Lung microvascular endothelial cell (primary cell): ENCODE measurements at regions not wholly inside any gene's neighbourhood (a gene's known extent, or its start where the extent isn't known, plus 50 kb on each side); places are given as distances from the start of the nearest gene placed in this dataset.

Experiments
- DNase-seq, 2 donors: peaks; one replicate each; pipeline versions ENCODE4 v3.0.0 to v3.0.0-alpha.2; 2010; ENCODE audit warnings: low read depth in 2 of 2

DNA sequence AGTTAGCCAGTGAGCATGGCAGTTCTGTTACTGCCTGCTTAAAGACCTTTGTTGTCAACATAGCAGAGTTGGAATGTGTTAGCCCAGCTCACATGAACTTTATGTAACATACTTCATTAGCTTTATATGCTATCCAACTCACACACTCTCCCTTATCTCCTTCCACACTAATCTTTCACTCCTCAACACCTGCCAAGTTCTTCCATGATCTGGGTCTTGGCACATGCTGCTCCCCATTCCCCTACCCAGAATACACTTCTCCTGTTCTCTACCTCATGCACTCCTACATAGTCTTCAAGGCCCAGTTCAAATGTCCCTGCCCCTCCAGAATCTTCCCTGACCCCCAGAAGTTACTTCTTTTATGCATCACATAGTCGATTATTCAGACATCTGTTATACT, 179.3 kb downstream of the KATNAL1 start:
- DNase-seq, result no peak

- DNase-seq, result no peak
Measured at GRCh38 chr13:30126903-30127428, 180.4 kb downstream of the KATNAL1 start.

GRCh38 chr13:30125422-30126073, 181.8 kb downstream of the KATNAL1 start:
- DNase-seq, result peak in 1 of 2 donors; percentile 23

DNA sequence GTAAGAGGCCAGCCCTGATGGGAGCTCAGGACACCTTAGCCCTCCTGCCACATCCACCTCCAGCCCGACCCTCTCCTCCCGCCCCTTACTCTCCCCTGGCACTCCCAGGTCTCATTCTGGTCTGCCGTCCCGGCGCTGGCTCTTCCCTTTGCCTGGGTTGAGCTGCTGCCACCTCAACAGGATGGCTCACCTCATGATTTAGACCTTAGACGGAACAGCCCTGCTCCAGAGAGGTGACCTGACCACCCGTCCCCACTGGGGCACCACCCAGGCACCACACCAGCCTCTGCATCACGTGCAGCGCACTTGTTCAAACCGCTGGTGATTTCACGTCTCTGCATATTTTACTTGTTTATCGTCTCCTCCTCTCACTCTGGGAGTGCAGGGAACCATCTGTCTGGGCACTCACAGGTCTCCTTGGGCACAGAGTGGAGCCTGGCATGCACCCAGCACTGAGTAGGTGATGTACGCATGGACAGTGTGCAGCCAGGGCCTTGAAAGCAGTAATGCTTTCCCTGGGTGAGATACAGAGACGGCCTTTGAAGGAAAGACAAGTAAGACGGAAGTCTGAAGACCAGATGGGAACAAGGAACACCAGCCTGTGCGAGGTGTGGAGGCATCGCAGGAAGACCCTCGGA, 183.1 kb downstream of the KATNAL1 start:
- DNase-seq, result no peak

- DNase-seq, result no peak
Measured at GRCh38 chr13:30123575-30123974, 183.8 kb downstream of the KATNAL1 start.

GRCh38 chr13:30121666-30122065, 185.7 kb downstream of the KATNAL1 start:
- no peak for DNase-seq

DNA sequence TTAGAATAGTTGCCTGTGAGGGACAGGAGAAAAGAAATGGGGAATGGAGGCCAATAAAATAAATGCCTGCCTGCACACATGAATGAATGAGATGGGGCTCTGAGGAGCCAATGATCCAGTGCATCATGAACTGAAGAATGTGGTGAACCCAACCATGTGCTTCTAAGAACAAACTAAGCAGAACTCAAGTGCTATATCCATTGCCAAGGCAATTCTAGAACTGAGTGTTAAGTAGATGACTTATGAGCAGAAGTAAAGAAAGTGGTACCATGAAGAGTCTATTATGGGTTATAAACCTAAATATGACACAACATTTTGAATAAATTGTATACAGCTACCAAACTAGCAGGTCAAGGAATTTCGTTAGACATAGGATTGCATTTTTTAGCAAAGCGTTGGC, 186.1 kb downstream of the KATNAL1 start:
- no peak for DNase-seq

DNA sequence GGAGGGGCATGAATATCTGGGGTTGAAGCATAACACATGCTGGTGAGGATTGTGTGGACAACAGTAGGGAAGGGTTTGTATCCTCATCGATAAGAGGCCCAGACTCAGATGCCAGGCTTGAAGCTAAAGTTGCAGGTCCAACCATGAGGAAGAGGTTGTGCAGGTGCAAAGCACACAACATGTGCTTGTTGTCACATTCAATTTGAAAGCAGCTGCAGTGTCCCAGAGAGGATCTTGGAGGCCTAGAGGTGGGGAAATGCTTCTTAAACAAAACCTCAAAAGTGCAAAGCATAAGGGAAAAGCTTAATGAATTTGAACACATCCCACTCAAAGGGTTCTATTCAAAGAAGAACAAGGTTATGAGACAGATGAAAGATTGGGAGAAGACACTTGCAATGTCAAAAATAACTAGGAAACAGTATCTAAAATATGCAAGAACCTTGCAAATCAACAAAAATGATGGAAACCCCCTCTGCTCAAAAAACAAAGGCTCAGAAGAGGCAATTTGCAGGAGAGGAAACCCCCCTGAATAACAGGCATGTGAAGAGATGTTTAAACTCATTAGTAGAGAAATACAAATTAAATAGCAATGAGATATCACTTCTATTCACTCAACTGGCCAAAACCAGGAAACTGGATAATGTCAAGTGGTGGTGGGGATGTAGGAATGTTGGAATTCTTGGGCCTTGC, 187.1 kb downstream of the KATNAL1 start:
- no peak for DNase-seq

DNA sequence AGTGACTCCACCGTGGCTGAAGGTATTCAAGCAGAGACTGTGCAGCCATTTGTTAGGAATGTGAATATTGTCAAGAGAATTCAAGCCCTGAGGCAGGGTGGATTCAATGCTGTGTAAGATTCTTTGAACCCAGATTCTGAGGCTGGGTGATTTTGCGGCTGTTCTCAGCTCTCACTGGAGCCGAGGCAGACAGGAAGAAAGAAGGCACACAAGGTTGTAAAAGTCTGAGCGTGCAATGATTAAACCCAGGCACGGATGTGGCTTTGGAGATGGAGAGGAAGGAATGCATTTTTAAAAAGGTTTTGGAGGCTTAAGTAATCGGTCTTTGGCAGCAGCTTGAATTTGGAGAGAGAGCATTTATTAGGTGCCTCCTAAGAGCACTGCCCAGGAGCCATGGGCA, 187.9 kb downstream of the KATNAL1 start:
- DNase-seq, result no peak

DNA sequence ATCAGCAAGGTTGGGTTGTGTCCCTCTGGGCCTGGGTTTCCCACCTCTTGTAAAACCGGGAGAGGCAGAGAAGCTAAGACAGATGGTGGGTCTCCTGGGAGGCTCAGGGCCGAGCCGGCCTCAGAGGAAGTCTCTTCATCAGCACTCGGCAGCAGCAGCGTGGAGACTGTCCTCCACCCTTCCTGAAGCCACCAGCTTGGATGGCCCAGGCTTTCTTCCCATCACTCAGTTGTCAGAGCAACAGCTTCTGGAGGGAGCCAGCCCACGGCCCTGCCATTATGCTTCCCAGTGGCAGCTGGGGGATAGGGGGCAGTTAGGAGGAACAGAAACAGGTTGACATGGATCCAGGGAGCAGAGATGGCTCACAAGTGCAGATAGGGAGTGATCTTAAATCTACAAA, 191.0 kb downstream of the KATNAL1 start:
- no peak for DNase-seq

DNA sequence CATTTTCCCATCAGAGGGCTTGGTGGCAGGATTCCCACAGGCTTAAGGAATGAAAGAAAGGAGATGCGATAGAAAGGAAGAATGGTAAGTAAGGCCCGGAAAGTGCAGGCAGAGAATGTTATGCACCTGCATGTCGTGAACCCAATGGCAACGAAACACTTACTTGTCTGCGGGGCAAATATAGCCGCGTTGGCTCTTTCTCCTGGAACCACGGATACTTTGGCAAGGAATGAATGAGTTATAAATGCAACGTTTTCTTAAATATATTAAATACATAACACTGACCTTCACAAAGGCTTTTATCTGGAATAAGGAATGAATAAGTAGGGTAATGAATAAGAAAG, 192.1 kb downstream of the KATNAL1 start:
- DNase-seq, result no peak

DNA sequence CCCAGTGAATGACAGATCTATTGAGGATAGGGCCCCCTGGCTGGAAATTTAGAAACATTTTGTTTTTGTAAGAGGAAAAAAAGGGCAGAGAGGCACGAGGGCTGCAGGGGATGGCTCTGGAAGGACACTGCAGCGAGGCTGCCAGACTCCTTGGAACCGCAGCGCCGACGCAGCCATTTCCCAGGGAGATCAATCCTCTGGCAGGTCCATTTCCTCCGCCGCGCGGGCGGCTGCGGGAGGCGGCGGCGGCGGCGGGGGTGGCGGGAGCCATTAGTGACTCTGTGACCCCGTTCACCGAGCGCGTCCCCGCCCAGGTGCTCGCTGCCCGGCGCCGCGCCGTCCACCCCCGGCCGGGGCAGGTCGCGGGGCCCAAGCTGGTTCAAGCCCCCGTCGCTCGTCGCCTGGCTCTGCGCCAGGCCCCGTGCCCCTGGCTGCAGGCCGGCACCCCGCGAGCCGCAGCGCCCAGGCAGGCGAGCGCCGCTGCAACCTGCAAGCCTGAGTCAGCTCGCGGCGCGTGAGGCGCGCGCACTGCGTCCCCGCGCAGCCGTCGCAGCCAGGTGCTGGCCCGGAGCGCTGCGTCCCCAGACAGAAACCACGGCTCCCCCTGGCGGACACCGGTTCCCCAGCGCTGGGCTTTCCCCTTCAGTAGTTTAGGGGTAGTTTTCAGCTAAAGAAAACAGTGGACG, 192.6 kb downstream of the KATNAL1 start:
- DNase-seq, result peak; percentile 82 to 87

GRCh38 chr13:30113983-30114570, 193.3 kb downstream of the KATNAL1 start:
- DNase-seq, result no peak

DNA sequence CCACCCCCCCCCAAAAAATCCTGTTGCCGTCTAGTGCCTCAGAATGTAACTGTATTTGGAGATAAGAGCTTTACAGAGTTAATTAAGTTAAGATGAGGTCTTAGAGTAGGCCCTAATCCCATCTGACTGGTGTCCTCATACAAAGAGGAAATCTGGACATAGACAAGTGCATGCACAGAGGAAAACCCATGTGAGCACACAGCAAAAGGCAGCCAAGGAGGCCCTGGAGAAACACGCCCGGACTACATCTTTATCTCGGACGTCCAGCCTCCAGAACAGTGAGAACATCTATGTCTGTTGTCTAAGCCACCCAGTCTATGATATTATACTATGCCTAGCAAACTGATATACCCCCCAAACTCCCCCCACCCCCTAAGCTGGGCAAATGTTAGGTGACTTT, 193.8 kb downstream of the KATNAL1 start:
- no peak for DNase-seq

GRCh38 chr13:30112602-30113435, 194.5 kb downstream of the KATNAL1 start:
- peak; percentile 87 to 90 for DNase-seq

GRCh38 chr13:30111810-30112209, 195.5 kb downstream of the KATNAL1 start:
- DNase-seq, result no peak

DNA sequence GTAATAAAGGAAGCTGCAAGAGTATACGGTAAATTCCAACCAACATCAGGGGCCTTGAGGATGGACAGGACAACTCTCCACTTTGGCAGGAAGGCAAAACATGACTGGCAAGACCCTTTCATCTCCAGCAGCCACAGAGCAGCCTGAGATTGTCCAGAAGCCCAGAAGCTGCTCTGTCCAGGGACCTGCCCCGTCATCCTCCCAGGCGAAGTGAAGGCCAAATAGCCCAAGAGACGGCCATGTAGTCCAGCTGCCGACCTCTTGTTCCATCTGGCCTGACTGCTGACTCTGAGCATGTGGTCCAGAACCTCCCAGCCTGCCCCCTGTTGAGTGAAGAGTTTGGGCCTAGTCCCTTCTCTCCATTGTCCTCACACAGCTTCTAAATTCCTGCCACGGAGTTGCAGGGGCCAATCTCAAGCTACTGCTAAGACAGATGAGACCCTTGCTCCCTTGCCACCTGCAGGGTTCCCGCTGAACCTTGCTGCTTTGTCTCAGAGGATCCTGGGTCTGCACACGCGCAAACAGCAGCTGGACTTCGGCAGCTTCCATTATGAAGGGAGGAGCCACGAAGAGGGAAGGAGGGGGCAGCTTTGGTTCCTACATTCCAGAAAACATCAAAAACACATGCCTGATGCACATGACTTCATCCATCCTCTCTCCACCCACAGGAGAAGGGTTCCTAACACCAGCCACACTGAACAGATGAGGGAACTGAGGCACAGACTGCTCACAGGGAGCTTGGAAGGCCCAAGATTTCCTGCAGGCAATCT, 196.9 kb downstream of the KATNAL1 start:
- DNase-seq, result no peak

DNA sequence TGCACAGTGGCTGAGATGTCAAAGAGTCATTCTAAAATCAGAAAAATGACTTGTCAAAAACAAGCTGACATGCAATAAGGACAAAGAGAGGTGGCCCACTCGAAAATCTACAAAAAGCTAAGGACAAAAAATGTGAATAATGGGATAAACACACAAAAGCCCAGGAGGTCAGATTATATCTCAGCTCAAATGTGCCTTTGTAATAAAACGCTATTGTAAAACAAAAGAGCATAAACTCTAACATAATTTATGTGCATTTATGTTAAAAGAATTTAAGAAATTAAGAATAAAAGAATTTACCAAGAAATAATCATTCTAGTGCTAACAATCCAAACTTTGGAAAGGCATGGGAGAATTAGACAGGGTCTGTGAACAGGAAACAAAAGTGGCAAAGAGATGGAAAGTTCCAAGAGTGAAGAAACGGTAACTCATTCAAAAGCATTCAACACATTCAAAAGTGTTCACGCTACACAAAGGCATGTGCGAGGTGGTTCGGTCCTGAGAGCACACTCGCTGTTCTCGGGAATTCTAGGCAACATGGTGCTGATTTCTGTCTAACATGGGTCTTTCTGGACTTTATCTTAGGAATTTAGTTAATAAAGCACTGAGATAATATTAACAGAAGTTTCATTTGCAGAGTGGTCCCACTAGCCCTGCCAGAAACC, 197.7 kb downstream of the KATNAL1 start:
- no peak for DNase-seq

GRCh38 chr13:30108913-30109237, 198.5 kb downstream of the KATNAL1 start:
- DNase-seq, result no peak
